Vagina (tissue), 2 donors: ENCODE measurements at regions not wholly inside any gene's neighbourhood (a gene's known extent, or its start where the extent isn't known, plus 50 kb on each side); places are given as distances from the start of the nearest gene placed in this dataset.

Experiments used
- DNase-seq, 2 donors: peaks; one replicate each; pipeline ENCODE4 v3.0.0-alpha.2; 2017; ENCODE audit errors: extremely low spot score in 2 of 2
- H3K27ac ChIP-seq: fragments of 200-600 bp; sonication (generic); one replicate; pipeline ENCODE4 v1.5.1; 2019
- H3K27me3 ChIP-seq: fragments of 200-600 bp; sonication (generic); one replicate; pipeline ENCODE4 v1.5.1; 2019
- H3K36me3 ChIP-seq, 2 donors: fragments of 200-600 bp; sonication (generic); one replicate each; pipeline ENCODE4 v1.5.1; 2017 to 2019
- H3K4me1 ChIP-seq: fragments of 200-600 bp; sonication (generic); one replicate; pipeline ENCODE4 v1.5.1; 2019
- H3K4me3 ChIP-seq, 2 donors: fragments of 200-600 bp; sonication (generic); 1 replicate in 1 of 2; 2 replicates in 1 of 2; pipeline ENCODE4 v1.5.1; 2016 to 2019
- H3K9me3 ChIP-seq: fragments of 200-600 bp; sonication (generic); one replicate; pipeline ENCODE4 v1.5.1; 2019
- CTCF ChIP-seq, 3 experiments: fragments of 450-650 bp in 2 of 3; fragments of 200-600 bp in 1 of 3; sonication (generic) in 1 of 3; IDR thresholded peaks; one replicate each; pipeline ENCODE4 v1.5.1; 2017 to 2019; ENCODE audit warnings: antibody characterized with exemption in 3 of 3, mild to moderate bottlenecking in 2 of 3, moderate library complexity in 2 of 3
- POLR2A ChIP-seq, 2 donors: fragments of 450-650 bp; IDR thresholded peaks; one replicate each; pipeline ENCODE4 v1.6.1; 2017; ENCODE audit warnings: antibody characterized with exemption in 2 of 2, mild to moderate bottlenecking in 2 of 2, moderate library complexity in 2 of 2
- POLR2AphosphoS5 ChIP-seq, 2 donors: sonication (generic); formaldehyde crosslinking; IDR thresholded peaks; one replicate each; pipeline ENCODE4 v1.9.0; 2017; ENCODE audit warnings: antibody characterized with exemption in 2 of 2, mild to moderate bottlenecking in 2 of 2, low read depth in 1 of 2; ENCODE audit not compliant: insufficient read depth in 1 of 2
- intact Hi-C: fragments of 100-400 bp; cut with DNase I; formaldehyde crosslinking; loops from one replicate; pipeline ENCODE4 v1.15.1; 2023

- no peak overlapping the region for H3K27ac ChIP-seq
- intact Hi-C loops, result no loop called here
- TF ChIP-seq POLR2A (IDR thresholded peaks at IDR 0.05), result no peak
- no peak for TF ChIP-seq CTCF (IDR thresholded peaks at IDR 0.05)
- no peak for TF ChIP-seq POLR2AphosphoS5 (IDR thresholded peaks at IDR 0.05; ENCODE audit: insufficient read depth in 1 of 2, low read depth in 1 of 2)
Observed at GRCh38 chr11:127507851-127508250, 507.3 kb upstream of the KIRREL3 start.

GRCh38 chr11:127506647-127507046, 506.1 kb upstream of the KIRREL3 start:
- no peaks in the 10 kb centered on the region for H3K36me3 ChIP-seq
- no peak overlapping the region for H3K4me3 ChIP-seq
- no peaks in the 10 kb centered on the region for H3K4me1 ChIP-seq
- H3K9me3 ChIP-seq, result no peaks in the 10 kb centered on the region
- no peak for TF ChIP-seq POLR2A (IDR thresholded peaks at IDR 0.05)
- TF ChIP-seq CTCF (IDR thresholded peaks at IDR 0.05), result no peak
- H3K27me3 ChIP-seq, result no peaks in the 10 kb centered on the region
- DNase-seq, result no peak
- intact Hi-C loops, result no loop called here
- no peak overlapping the region for H3K27ac ChIP-seq

More at GRCh38 chr11:127507851-127508250, 507.3 kb upstream of the KIRREL3 start:
- no peak overlapping the region for H3K4me3 ChIP-seq
- no peaks in the 10 kb centered on the region for H3K27me3 ChIP-seq
- H3K36me3 ChIP-seq, result no peaks in the 10 kb centered on the region
- no peaks in the 10 kb centered on the region for H3K4me1 ChIP-seq
- DNase-seq, result no peak
- H3K9me3 ChIP-seq, result no peaks in the 10 kb centered on the region

GRCh38 chr11:127506126-127506525, 505.6 kb upstream of the KIRREL3 start:
- Histone ChIP-seq H3K9me3 (no peaks in the 10 kb centered on the region), H3K4me1 (no peaks in the 10 kb centered on the region), H3K36me3 (no peaks in the 10 kb centered on the region), H3K27me3 (no peaks in the 10 kb centered on the region), H3K4me3 (no peak overlapping the region), H3K27ac (no peak overlapping the region)
- no peak for DNase-seq
- intact Hi-C loops, result no loop called here
- no peak for TF ChIP-seq CTCF (IDR thresholded peaks at IDR 0.05)
- TF ChIP-seq POLR2A (IDR thresholded peaks at IDR 0.05), result no peak
- TF ChIP-seq POLR2AphosphoS5 (IDR thresholded peaks at IDR 0.05; ENCODE audit: insufficient read depth in 1 of 2, low read depth in 1 of 2), result no peak

- Histone ChIP-seq H3K27ac (no peak overlapping the region), H3K4me3 (no peak overlapping the region), H3K27me3 (no peaks in the 10 kb centered on the region), H3K9me3 (no peaks in the 10 kb centered on the region), H3K4me1 (no peaks in the 10 kb centered on the region), H3K36me3 (no peaks in the 10 kb centered on the region)
- TF ChIP-seq CTCF (IDR thresholded peaks at IDR 0.05) (no peak), POLR2A (IDR thresholded peaks at IDR 0.05) (no peak), POLR2AphosphoS5 (IDR thresholded peaks at IDR 0.05; ENCODE audit: insufficient read depth in 1 of 2, low read depth in 1 of 2) (no peak)
- DNase-seq, result no peak
- intact Hi-C loops, result no loop called here
Observed at GRCh38 chr11:127496165-127496564, 495.6 kb upstream of the KIRREL3 start.

GRCh38 chr11:127493330-127494022, 492.9 kb upstream of the KIRREL3 start:
- Histone ChIP-seq H3K27ac (no peak overlapping the region), H3K36me3 (no peaks in the 10 kb centered on the region), H3K4me3 (no peak overlapping the region), H3K27me3 (no peaks in the 10 kb centered on the region), H3K9me3 (no peaks in the 10 kb centered on the region), H3K4me1 (no peaks in the 10 kb centered on the region)
- intact Hi-C loops, result no loop called here
- DNase-seq, result no peak
- TF ChIP-seq POLR2AphosphoS5 (IDR thresholded peaks at IDR 0.05; ENCODE audit: insufficient read depth in 1 of 2, low read depth in 1 of 2) (no peak), POLR2A (IDR thresholded peaks at IDR 0.05) (no peak), CTCF (IDR thresholded peaks at IDR 0.05) (no peak)
